ENCODE measurements at regions not wholly inside any gene's neighbourhood (a gene's known extent, or its start where the extent isn't known, plus 50 kb on each side); places are given as distances from the start of the nearest gene placed in this dataset.

- no peak for DNase-seq
- no peak overlapping the region for H3K4me3 ChIP-seq
- intact Hi-C loops (cut with DNase I) = no loop called here
- no peaks in the 10 kb centered on the region for H3K27me3 ChIP-seq
- no peaks in the 10 kb centered on the region for H3K36me3 ChIP-seq (replicated peaks in 1 of 2; ENCODE audit: insufficient read depth in 1 of 2, low read depth in 2 of 2)
- ATAC-seq = no peak
- TF ChIP-seq CTCF (IDR thresholded peaks at IDR 0.05) (no peak), POLR2A (IDR thresholded peaks at IDR 0.05) (no peak)
- no peak overlapping the region for H3K27ac ChIP-seq
- no peaks in the 10 kb centered on the region for H3K9me3 ChIP-seq
- WGBS, 2 donors = 87% methylated on average over 5 of the region's 5 CpGs
- no peaks in the 10 kb centered on the region for H3K4me1 ChIP-seq
Measured at GRCh38 chr10:20963721-20964595, 66.8 kb upstream of the NEBL start.

- H3K4me3 ChIP-seq = no peak overlapping the region
- TF ChIP-seq CTCF (IDR thresholded peaks at IDR 0.05) = no peak
- no peak for TF ChIP-seq POLR2A (IDR thresholded peaks at IDR 0.05)
- intact Hi-C loops (cut with DNase I) = no loop called here
- no peaks in the 10 kb centered on the region for H3K27me3 ChIP-seq
- ATAC-seq (no peak), DNase-seq (no peak)
- H3K27ac ChIP-seq = no peak overlapping the region
- H3K9me3 ChIP-seq = no peaks in the 10 kb centered on the region
- WGBS, 2 donors = 76 to 85% methylated on average over 3 of the region's 3 CpGs
- no peaks in the 10 kb centered on the region for H3K36me3 ChIP-seq (replicated peaks in 1 of 2; ENCODE audit: insufficient read depth in 1 of 2, low read depth in 2 of 2)
- H3K4me1 ChIP-seq = no peaks in the 10 kb centered on the region
Measured at GRCh38 chr10:20963056-20963455, 65.9 kb upstream of the NEBL start.

- intact Hi-C loops (cut with DNase I) = no loop called here
- Histone ChIP-seq H3K27me3 (no peaks in the 10 kb centered on the region), H3K4me1 (no peaks in the 10 kb centered on the region), H3K27ac (no peak overlapping the region), H3K9me3 (no peaks in the 10 kb centered on the region), H3K36me3 (replicated peaks in 1 of 2; ENCODE audit: insufficient read depth in 1 of 2, low read depth in 2 of 2) (no peaks in the 10 kb centered on the region), H3K4me3 (no peak overlapping the region)
- ATAC-seq (no peak), DNase-seq (no peak)
- WGBS, 2 donors = 89 to 93% methylated on average over 3 of the region's 3 CpGs
- no peak for TF ChIP-seq CTCF (IDR thresholded peaks at IDR 0.05)
- TF ChIP-seq POLR2A (IDR thresholded peaks at IDR 0.05) = no peak
Measured at GRCh38 chr10:20962165-20962564, 65.1 kb upstream of the NEBL start.

- no peak overlapping the region for H3K4me3 ChIP-seq
- H3K27ac ChIP-seq = no peak overlapping the region
- no peak for DNase-seq
- no peaks in the 10 kb centered on the region for H3K36me3 ChIP-seq (replicated peaks in 1 of 2; ENCODE audit: insufficient read depth in 1 of 2, low read depth in 2 of 2)
- no peaks in the 10 kb centered on the region for H3K9me3 ChIP-seq
- TF ChIP-seq POLR2A (IDR thresholded peaks at IDR 0.05) = no peak
- TF ChIP-seq CTCF (IDR thresholded peaks at IDR 0.05) = no peak
- WGBS, 2 donors = 81 to 94% methylated on average over 1 of the region's 1 CpG
- no peak for ATAC-seq
- H3K27me3 ChIP-seq = no peaks in the 10 kb centered on the region
- intact Hi-C loops (cut with DNase I) = no loop called here
- no peaks in the 10 kb centered on the region for H3K4me1 ChIP-seq
Measured at GRCh38 chr10:20959242-20959641, 62.1 kb upstream of the NEBL start.

GRCh38 chr10:20958764-20959163 is 61.7 kb upstream of the NEBL start:
- DNase-seq (no peak), ATAC-seq (no peak)
- Histone ChIP-seq H3K4me1 (no peaks in the 10 kb centered on the region), H3K27me3 (no peaks in the 10 kb centered on the region), H3K4me3 (no peak overlapping the region), H3K27ac (no peak overlapping the region), H3K36me3 (replicated peaks in 1 of 2; ENCODE audit: insufficient read depth in 1 of 2, low read depth in 2 of 2) (no peaks in the 10 kb centered on the region), H3K9me3 (no peaks in the 10 kb centered on the region)
- intact Hi-C loops (cut with DNase I) = no loop called here
- 82 to 90% methylated on average over 3 of the region's 3 CpGs for whole genome bisulfite sequencing, 2 donors
- no peak for TF ChIP-seq POLR2A (IDR thresholded peaks at IDR 0.05)
- no peak for TF ChIP-seq CTCF (IDR thresholded peaks at IDR 0.05)
